ENCODE measurements at regions not wholly inside any gene's neighbourhood (a gene's known extent, or its start where the extent isn't known, plus 50 kb on each side); places are given as distances from the start of the nearest gene placed in this dataset.

DNA sequence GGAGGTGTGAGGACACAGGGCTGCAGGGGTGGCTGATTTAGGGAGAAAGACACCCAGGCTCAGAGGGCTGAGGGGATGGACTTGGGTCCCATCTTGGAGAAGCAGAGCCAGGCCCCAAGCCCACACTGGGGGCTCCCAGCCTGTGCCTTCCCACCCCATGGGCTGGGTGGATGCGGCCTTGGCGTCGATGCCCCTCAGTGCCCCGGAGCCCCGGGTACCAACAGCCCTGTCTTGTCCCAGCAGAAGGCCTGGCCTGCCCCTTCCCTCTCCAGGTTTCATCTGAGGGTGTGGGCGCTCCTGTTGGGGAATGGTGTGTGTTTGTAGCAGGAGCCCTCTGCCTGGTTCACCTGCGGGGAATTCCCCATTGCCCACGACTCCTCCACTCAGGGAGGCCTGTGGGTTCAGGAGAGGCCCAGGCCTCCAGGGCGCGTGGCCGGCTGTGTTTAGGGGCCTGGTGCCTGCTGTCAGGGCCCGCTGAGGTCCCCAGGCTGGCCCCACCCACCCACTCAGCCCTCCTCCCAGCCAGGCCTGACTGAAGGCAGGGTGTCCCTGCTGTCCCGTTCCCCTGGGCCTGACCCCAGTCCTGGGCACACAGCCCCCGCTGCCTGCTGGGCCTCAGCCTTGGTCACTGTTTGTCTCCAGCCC is 51.1 kb upstream of the BEGAIN start:
- no peak for DNase-seq

- DNase-seq: no peak
Measured at GRCh38 chr14:100639280-100639679, 52.1 kb upstream of the BEGAIN start.

DNA sequence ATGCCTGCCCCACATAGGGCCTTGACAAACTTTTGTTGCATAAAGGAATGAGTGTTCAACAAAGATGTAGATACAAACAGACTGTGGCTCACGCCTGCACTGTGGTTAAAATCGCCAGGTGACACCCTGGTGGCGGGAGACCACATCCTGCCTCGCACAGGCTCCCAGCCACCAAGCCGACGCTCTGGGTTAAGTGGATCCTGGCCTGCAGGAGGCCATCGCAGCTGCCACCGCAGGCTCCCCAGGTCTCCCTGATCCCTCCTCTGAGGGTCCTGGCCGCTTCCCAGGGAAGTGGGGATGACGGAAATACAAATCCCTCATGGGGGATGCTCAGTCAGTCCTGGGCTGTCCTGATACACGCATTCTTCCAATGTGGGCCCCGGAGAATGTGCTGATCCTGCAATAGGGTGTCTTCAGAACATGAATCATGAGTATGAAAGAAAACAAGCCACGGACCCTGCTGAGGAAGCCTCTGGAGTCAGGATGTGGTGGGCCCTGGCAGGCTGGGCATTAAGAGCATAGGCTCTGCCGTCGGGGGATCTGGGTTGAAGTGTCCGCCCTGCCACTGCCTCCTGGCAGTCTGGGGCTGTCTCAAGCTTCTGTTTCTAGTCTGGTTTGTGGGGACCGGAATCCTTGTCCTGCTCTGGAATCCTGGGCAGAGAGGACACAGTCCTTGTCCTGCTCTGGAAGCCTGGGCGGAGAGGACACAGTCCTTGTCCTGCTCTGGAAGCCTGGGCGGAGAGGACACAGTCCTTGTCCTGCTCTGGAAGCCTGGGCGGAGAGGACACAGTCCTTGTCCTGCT is 53.5 kb upstream of the BEGAIN start:
- no peak for DNase-seq

GRCh38 chr14:100641274-100641860 is 54.1 kb upstream of the BEGAIN start:
- no peak for DNase-seq

DNA sequence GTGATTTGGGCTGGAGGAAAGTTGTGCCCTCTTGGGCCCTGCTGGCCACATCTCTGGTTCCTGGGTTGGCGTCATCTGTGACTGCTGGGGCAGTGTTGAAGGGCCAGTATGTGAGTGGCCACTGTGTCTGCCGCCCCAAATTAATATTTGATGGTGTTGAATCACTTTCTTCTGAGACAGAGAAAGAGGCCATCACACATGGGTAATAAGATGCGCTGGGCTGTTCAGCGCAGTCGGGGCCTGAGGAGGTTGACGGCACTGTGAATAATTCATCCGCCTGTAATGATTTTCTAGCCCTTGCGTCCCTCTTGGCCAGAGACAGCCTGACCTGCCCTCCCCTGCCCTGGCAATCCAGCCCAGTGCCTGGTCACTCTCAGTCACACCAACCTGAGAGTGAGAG is 56.2 kb upstream of the BEGAIN start:
- no peak for DNase-seq

GRCh38 chr14:100644383-100644782 is 57.2 kb upstream of the BEGAIN start:
- DNase-seq: no peak

DNA sequence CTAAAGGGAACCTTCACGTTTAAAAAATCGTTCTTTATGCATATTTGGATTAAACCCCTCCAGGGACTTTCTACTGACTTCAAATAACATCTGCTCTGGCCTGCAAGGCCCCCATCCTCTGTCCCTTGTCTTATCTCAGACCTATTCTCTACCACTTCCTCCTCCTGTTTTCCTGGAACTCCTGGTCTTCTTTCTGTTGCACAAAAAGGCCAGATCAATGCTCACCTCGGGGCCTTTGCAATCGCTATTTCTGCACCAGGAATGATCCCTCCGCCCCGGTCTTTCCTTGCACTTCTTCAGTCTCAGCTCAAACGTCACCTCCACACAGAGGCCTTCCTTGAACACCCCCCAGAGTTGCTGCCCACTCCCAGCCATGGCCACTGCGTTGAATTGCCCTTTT is 57.6 kb upstream of the BEGAIN start:
- DNase-seq: no peak

DNA sequence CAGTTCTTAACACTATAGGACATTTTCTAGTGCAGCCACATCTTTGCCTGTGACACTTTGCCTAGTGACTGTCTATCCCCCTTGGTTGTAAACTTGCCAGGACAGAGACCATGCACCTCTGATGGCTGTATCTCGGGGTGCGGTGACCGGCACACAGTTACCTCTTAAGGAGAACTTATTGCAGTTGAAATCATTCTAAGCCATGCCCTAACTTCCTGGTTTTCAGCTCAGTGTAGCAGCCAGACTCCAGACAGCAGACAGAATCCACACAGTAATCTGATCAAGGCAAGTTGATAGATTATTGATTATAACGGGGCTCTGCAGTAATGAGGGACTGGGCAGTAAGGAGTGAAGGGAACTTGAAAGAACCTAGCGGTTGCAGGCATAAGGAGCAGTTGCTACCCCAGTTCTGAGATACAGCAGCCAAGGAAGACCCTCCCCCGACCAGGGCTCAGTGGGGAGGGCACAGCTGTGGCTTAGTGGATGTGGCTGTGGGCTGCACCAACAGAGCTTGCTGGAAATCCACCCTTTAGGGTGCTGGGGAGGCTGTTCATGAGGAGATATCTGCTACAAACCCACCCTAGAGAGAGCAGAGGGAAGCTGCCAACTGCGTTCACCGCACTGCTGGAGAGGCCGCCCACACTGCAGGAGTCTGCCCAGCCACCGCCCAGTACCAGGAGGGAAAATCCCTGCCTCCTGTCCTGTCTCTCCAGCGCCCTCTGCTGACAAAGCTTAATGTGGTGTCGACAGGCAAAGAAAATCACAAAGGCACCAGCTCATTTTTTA is 58.2 kb upstream of the BEGAIN start:
- peak in 1 of 2 donors; percentile 76 for DNase-seq

- DNase-seq: no peak
Measured at GRCh38 chr14:100645982-100646314, 58.7 kb upstream of the BEGAIN start.

DNA sequence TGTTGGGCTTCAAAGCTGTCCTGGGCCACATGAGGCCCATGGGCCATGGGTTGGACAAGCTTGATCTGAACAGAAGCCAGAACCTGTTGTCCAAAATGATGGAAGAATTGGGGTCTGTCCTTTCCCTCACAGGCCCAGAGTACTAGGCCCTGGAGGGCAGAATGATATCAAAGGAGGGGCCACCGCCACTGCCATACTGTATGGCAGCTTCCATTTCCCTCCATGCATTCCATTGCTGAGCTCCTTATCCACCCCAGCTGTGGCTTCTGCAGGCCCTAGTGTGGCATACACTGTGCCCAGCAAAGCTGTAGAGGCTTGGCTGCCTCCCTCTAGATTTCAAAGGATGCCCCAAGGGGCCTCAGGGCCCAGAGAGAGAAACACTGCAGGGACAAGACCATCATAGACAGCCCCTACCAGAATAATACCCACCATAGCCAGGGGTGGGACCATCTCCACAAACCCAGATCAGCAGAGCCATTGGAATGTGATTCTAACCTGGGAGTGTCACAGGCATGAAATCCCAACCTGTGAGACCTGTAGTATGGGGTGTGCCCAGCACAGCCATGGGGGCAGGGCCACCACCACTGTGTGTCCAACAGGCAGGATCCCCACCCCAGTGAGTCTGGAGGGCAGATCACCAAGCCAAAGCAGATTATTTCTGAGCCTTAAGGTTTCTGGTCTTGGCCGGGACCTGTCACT is 61.4 kb upstream of the BEGAIN start:
- DNase-seq: no peak

GRCh38 chr14:100649173-100649519 is 61.9 kb upstream of the BEGAIN start:
- no peak for DNase-seq

DNA sequence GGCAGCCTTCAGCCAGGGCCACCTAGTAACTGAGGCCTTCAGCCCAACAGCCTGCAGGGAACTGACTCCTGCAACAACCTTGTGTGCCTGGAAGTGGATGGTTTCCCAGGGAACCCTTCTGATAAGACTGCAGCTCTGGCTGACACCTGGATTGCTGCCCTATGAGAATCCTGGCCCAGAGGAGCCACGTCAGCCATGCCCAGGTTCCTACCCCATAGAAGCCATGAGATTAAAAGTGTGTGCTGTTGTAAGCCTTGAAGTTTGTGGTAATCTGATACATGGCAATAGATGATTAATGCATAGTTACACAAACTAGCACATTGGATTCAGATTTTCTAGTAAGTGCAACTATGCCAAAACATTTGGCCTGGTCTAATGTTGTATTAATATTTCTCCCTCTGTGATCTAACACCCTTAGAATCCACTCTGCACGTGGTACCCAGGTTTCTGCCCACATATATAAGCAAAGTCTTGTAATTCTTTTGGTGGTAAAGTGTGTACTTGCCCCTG is 64.8 kb upstream of the BEGAIN start:
- DNase-seq: no peak

DNA sequence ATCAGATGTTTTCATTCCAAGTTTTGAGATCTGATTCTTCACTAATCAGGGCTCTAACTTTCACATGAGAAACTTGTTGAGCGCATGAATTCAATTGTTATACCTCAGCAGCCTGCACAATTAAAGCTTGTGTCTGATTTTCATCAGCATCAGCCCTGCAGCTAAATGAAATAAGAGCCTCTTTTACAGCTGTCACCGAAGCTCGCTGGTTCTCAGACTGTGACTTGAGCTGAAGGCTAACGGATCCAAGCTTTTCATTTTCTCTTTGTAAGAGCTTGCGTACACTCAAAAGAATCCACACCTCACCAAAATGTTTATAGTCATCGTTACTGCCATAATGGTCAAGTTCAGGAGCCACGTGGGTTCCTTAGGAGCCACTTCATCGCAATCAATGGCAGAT is 65.5 kb upstream of the BEGAIN start:
- DNase-seq: no peak

DNA sequence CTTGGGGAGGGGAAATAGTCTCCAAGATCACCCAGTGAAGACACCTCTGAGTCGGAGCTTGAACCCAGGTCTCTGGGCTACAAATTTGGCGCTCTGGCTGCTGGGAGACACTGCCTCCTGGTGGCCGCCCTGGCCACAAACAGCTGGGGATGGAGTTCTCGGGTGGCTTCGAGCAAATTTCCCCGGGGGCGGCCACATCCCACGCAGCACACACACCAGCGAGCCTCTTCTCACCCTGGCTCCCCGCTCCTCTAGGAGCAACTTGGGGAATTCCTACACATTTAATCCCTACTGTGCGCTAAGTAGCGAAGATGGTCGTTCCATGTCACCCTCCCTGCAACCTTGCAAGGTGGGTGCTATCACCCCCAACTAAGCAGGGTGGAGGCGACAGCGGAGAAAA is 66.2 kb upstream of the BEGAIN start:
- DNase-seq: no peak

GRCh38 chr14:100654025-100654813 is 67.0 kb upstream of the BEGAIN start:
- no peak for DNase-seq

DNA sequence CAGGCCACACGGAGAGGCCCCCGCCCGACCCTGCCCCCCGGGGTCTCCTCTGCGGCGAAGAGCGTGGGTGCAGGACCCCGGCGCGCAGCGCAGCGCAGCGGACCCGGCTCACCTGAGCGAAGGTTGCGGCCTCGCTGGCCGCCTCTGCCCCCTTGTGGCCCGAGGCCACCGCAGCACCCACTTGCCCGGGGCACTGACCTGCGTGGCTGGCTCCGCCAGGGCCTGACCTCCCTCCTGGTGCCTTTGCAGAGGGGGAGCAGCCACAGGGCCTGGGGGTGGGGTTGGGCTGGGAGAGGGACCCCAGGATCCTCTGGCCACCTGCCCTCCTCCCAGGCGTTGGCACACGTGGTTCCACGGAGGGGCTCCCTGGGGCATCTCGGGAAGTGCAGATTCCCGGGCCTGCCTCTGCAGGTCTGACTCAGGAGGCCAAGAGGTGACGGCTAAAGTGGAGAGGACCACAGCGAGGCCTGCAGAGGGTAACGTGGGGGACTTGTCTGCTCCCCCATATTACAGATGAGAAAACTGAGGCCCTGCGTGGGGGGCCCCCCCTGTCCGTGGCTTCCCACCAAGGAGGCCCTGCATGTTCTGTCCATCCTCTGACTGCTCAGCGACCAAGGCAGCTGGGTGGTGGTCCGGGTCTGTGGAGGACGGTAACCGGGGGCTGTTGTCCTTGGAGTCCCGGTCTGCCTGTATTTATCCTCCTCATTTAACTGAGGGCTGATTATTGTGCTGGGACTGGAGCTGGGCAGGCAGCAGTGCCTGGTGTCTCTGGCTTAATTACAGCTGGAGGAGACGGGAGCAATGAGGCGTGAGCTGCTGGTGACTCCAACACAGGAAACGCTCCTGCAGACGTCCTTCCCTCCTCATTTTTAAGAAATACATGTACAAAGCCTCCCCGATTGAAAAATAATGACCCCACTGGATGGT is 67.9 kb upstream of the BEGAIN start:
- DNase-seq: no peak

- DNase-seq: no peak
Measured at GRCh38 chr14:100655741-100656085, 68.5 kb upstream of the BEGAIN start.

DNA sequence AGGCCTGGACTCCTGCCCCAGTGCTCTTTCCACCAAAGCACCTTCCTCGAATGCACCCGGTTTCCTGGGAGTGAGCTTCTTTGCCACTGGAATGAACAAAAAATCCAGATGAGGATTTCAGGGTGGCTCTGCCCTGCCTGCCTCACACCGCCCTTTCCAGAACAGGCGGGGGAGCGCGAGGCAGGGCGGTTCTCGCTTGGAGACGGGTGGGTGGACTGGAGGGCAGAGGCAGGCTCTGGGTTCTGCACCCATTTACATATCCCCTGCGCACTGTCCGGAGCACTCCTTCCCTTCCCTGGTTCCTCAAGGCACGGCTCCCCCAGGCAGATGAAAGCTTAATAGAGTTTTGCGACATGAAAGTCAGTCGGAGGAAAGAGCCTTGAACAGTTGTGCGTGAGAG is 69.7 kb upstream of the DLK1 start:
- no peak for DNase-seq

- DNase-seq: no peak
Measured at GRCh38 chr14:100657780-100658179, 68.9 kb upstream of the DLK1 start.

GRCh38 chr14:100658181-100658886 is 68.4 kb upstream of the DLK1 start:
- no peak for DNase-seq
